ENCODE measurements at regions not wholly inside any gene's neighbourhood (a gene's known extent, or its start where the extent isn't known, plus 50 kb on each side); places are given as distances from the start of the nearest gene placed in this dataset.

DNA sequence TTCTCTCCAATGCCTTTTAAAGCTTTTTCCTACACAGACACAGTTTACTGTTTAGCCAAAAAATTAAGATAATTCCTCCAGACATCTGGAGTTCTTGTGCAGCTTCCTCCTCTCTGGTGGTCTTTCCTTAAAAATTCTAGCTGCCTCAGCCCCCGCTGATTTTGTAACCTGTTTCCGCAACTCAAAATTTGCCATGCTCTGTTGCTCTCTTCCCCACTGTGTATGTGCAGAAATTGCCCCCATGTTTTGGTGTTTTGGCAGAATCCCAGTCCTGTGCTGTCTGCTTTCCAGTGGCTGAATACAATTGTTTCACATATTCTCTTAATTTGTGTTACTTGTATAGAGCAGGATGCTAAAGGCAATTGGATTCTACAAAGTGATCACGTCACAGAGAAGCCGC lies 151.7 kb upstream of the PRSS1 start:
- Mint-ChIP-seq H3K4me3 (no peak overlapping the region), H3K9me3 (no peaks in the 10 kb centered on the region), H3K27ac (no peak overlapping the region), H3K4me1 (no peaks in the 10 kb centered on the region), H3K27me3 (ENCODE audit: low read depth) (no peaks in the 10 kb centered on the region; the same call in 1 of the 2 replicates), H3K36me3 (no peaks in the 10 kb centered on the region)
- TF ChIP-seq ATF1 (CRISPR knock-in tag; IDR thresholded peaks at IDR 0.05), result no peak
- TF ChIP-seq, protein P1, sequence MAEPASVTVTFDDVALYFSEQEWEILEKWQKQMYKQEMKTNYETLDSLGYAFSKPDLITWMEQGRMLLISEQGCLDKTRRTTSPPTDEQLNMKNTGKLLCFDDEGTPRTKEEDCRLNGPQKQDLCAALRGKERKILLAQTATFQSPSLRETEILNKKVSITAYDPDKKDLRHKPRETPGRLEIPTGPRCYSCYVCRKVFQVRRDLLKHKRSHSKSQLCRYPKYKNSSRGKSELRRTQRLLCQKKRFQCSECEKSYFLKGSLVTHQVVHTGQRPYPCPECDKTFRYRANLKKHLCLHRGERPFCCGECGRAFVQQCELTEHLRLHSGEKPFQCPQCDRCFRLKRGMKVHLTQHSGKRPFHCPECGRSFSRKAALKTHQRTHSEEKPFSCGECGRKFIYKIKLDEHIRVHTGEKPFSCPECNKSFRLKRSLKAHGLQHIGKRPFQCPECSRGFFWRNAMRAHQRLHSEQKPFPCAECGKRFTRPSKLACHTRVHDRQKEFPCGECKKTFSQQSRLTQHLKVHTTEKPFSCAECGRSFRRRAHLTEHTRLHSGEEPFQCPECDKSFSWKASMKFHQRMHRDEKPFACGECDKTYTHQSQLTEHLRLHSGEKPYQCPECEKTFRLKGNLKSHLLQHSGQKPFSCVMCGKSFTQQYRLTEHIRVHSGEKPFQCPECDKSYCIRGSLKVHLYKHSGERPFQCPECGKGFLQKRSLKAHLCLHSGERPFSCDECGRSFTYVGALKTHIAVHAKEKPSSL (CRISPR knock-in tag; conservative IDR thresholded peaks at IDR 0.05), result no peak
- no peak for TF ChIP-seq MAX (CRISPR knock-in tag; IDR thresholded peaks at IDR 0.05)
- TF ChIP-seq CDX4 (CRISPR knock-in tag; IDR thresholded peaks at IDR 0.05; ENCODE audit: borderline replicate concordance), result no peak
- TF ChIP-seq EMX1 (CRISPR knock-in tag; IDR thresholded peaks at IDR 0.05), result no peak
- TF ChIP-seq, protein P2, sequence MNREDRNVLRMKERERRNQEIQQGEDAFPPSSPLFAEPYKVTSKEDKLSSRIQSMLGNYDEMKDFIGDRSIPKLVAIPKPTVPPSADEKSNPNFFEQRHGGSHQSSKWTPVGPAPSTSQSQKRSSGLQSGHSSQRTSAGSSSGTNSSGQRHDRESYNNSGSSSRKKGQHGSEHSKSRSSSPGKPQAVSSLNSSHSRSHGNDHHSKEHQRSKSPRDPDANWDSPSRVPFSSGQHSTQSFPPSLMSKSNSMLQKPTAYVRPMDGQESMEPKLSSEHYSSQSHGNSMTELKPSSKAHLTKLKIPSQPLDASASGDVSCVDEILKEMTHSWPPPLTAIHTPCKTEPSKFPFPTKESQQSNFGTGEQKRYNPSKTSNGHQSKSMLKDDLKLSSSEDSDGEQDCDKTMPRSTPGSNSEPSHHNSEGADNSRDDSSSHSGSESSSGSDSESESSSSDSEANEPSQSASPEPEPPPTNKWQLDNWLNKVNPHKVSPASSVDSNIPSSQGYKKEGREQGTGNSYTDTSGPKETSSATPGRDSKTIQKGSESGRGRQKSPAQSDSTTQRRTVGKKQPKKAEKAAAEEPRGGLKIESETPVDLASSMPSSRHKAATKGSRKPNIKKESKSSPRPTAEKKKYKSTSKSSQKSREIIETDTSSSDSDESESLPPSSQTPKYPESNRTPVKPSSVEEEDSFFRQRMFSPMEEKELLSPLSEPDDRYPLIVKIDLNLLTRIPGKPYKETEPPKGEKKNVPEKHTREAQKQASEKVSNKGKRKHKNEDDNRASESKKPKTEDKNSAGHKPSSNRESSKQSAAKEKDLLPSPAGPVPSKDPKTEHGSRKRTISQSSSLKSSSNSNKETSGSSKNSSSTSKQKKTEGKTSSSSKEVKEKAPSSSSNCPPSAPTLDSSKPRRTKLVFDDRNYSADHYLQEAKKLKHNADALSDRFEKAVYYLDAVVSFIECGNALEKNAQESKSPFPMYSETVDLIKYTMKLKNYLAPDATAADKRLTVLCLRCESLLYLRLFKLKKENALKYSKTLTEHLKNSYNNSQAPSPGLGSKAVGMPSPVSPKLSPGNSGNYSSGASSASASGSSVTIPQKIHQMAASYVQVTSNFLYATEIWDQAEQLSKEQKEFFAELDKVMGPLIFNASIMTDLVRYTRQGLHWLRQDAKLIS (CRISPR knock-in tag; IDR thresholded peaks at IDR 0.05; ENCODE audit: borderline replicate concordance), result no peak
- no peak for TF ChIP-seq NFYB (CRISPR knock-in tag; conservative IDR thresholded peaks at IDR 0.05; ENCODE audit: low read depth)
- TF ChIP-seq MYBL2 (CRISPR knock-in tag; IDR thresholded peaks at IDR 0.05), result no peak
- no peak for TF ChIP-seq CTCF (IDR thresholded peaks at IDR 0.05)
- no peak for TF ChIP-seq ZNF121 (CRISPR knock-in tag; IDR thresholded peaks at IDR 0.05)
- ATAC-seq (no peak), DNase-seq (ENCODE audit: low spot score) (no peak)
- ChIA-PET CTCF (interaction anchor here (1.3 to 2.9 kb wide), 6 partner anchors 10 to 213 kb away, joined by 3 to 22 read pairs (median 6); no protein-coding TSS in a partner anchor), POLR2A (no interaction called here)

GRCh38 chr7:142595816-142596516 lies 153.3 kb upstream of the PRSS1 start:
- Mint-ChIP-seq H3K36me3 (no peaks in the 10 kb centered on the region), H3K4me3 (no peak overlapping the region), H3K27ac (no peak overlapping the region), H3K4me1 (no peaks in the 10 kb centered on the region), H3K27me3 (ENCODE audit: low read depth) (no peaks in the 10 kb centered on the region; the same call in 1 of the 2 replicates), H3K9me3 (no peaks in the 10 kb centered on the region)
- TF ChIP-seq TEAD4 (CRISPR knock-in tag; IDR thresholded peaks at IDR 0.05), result no peak
- TF ChIP-seq, protein P3, sequence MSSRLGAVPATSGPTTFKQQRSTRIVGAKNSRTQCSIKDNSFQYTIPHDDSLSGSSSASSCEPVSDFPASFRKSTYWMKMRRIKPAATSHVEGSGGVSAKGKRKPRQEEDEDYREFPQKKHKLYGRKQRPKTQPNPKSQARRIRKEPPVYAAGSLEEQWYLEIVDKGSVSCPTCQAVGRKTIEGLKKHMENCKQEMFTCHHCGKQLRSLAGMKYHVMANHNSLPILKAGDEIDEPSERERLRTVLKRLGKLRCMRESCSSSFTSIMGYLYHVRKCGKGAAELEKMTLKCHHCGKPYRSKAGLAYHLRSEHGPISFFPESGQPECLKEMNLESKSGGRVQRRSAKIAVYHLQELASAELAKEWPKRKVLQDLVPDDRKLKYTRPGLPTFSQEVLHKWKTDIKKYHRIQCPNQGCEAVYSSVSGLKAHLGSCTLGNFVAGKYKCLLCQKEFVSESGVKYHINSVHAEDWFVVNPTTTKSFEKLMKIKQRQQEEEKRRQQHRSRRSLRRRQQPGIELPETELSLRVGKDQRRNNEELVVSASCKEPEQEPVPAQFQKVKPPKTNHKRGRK (CRISPR knock-in tag; IDR thresholded peaks at IDR 0.05; ENCODE audit: borderline replicate concordance), result no peak
- TF ChIP-seq ZNF671 (CRISPR knock-in tag; IDR thresholded peaks at IDR 0.05), result no peak
- no peak for TF ChIP-seq ZNF281 (CRISPR knock-in tag; IDR thresholded peaks at IDR 0.05)
- TF ChIP-seq FOXJ3 (CRISPR knock-in tag; IDR thresholded peaks at IDR 0.05; ENCODE audit: borderline replicate concordance), result no peak
- TF ChIP-seq FOXK1 (CRISPR knock-in tag; IDR thresholded peaks at IDR 0.05), result no peak
- ATAC-seq (peak; percentile 52; the same call in 1 of the 2 replicates), DNase-seq (ENCODE audit: low spot score) (no peak)
- CTCF ChIA-PET, result interaction anchor here (0.6 to 2.9 kb wide), 5 partner anchors 8 to 188 kb away, joined by 3 to 22 read pairs (median 3); no protein-coding TSS in a partner anchor
- POLR2A ChIA-PET, result no interaction called here
